CD14-positive monocyte (primary cell): ENCODE measurements at regions not wholly inside any gene's neighbourhood (a gene's known extent, or its start where the extent isn't known, plus 50 kb on each side); places are given as distances from the start of the nearest gene placed in this dataset.

Experiments
- DNase-seq, 3 donors: peaks; one replicate each; pipeline ENCODE4 v3.0.0-alpha.2; 2011 to 2022
- H2AFZ ChIP-seq: 2 replicates; pipeline ENCODE4 v1.6.0; 2012; ENCODE audit warnings: mild to moderate bottlenecking, low read depth, low read length, inconsistent platforms; ENCODE audit not compliant: insufficient read depth, poor library complexity, severe bottlenecking
- H3K27ac ChIP-seq, 2 donors: 1 replicate in 1 of 2; 2 replicates in 1 of 2; pipeline ENCODE4 v1.5.1; 2012 to 2013; ENCODE audit warnings: low read length in 2 of 2, control low read depth in 1 of 2, inconsistent platforms in 1 of 2, low read depth in 1 of 2, mild to moderate bottlenecking in 1 of 2
- H3K27me3 ChIP-seq, 2 donors: one replicate each; pipeline versions ENCODE4 v1.6.0 to v1.6.1; 2011 to 2013; ENCODE audit warnings: low read length in 2 of 2; ENCODE audit not compliant: control insufficient read depth in 2 of 2, insufficient read depth in 2 of 2
- H3K36me3 ChIP-seq, 2 donors: replicated peaks in 1 of 2; 1 replicate in 1 of 2; 2 replicates in 1 of 2; pipeline versions ENCODE4 v1.5.1 to v1.6.1; 2012 to 2013; ENCODE audit warnings: low read length in 2 of 2, control low read depth in 1 of 2, inconsistent platforms in 1 of 2, mild to moderate bottlenecking in 1 of 2; ENCODE audit not compliant: insufficient read depth in 2 of 2, control insufficient read depth in 1 of 2
- H3K4me1 ChIP-seq, 2 donors: 1 replicate in 1 of 2; 2 replicates in 1 of 2; pipeline versions ENCODE4 v1.5.1 to v1.6.1; 2012 to 2013; ENCODE audit warnings: low read length in 2 of 2, control low read depth in 1 of 2, inconsistent platforms in 1 of 2, mild to moderate bottlenecking in 1 of 2, moderate library complexity in 1 of 2; ENCODE audit not compliant: insufficient read depth in 2 of 2, control insufficient read depth in 1 of 2
- H3K4me2 ChIP-seq: replicated peaks from 2 replicates; pipeline ENCODE3; 2012; ENCODE audit warnings: low read length, moderate library complexity, mild to moderate bottlenecking; ENCODE audit not compliant: poor library complexity, severe bottlenecking; ENCODE audit errors: extremely low read depth
- H3K4me3 ChIP-seq, 3 experiments: fragments of 200-600 bp in 1 of 3; sonication (generic) in 1 of 3; replicated peaks in 1 of 3; 1 replicate in 2 of 3; 2 replicates in 1 of 3; pipeline ENCODE4 v1.5.1; 2011 to 2013; ENCODE audit warnings: low read length in 3 of 3, mild to moderate bottlenecking in 3 of 3, control low read depth in 2 of 3, low read depth in 2 of 3, inconsistent platforms in 1 of 3, moderate library complexity in 1 of 3
- H3K79me2 ChIP-seq: 2 replicates; pipeline ENCODE4 v1.6.0; 2012; ENCODE audit warnings: mild to moderate bottlenecking, control low read depth, inconsistent platforms, low read length, moderate library complexity; ENCODE audit not compliant: insufficient read depth
- H3K9ac ChIP-seq: 2 replicates; pipeline ENCODE4 v1.6.0; 2017; ENCODE audit warnings: low read length, mild to moderate bottlenecking; ENCODE audit not compliant: insufficient read depth, poor library complexity, severe bottlenecking
- H3K9me3 ChIP-seq, 2 donors: replicated peaks in 1 of 2; 1 replicate in 1 of 2; 2 replicates in 1 of 2; pipeline versions ENCODE4 v1.5.1 to v1.6.1; 2012 to 2013; ENCODE audit warnings: low read length in 2 of 2, control low read depth in 1 of 2; ENCODE audit not compliant: control insufficient read depth in 1 of 2, insufficient read depth in 1 of 2
- H4K20me1 ChIP-seq: 2 replicates; pipeline ENCODE4 v1.6.0; 2012; ENCODE audit warnings: mild to moderate bottlenecking, low read length, control low read depth, moderate library complexity; ENCODE audit not compliant: insufficient read depth
- H3K27ac Mint-ChIP-seq, 7 donors: one replicate each; pipeline ENCODE4 v1.8.0; 2020; ENCODE audit warnings: mild to moderate bottlenecking in 7 of 7, mixed read lengths in 7 of 7, moderate library complexity in 6 of 7, inconsistent platforms in 2 of 7
- H3K27me3 Mint-ChIP-seq, 3 donors: one replicate each; pipeline ENCODE4 v1.8.0; 2021 to 2022; ENCODE audit warnings: low read depth in 3 of 3, mild to moderate bottlenecking in 3 of 3, mixed read lengths in 3 of 3, moderate library complexity in 3 of 3, inconsistent platforms in 1 of 3
- H3K36me3 Mint-ChIP-seq, 2 donors: one replicate each; pipeline ENCODE4 v1.8.0; 2020; ENCODE audit warnings: mixed read lengths in 2 of 2, inconsistent platforms in 1 of 2, mild to moderate bottlenecking in 1 of 2
- H3K4me1 Mint-ChIP-seq: one replicate; pipeline ENCODE4 v1.8.0; 2020; ENCODE audit warnings: mild to moderate bottlenecking, mixed read lengths
- H3K4me3 Mint-ChIP-seq, 2 donors: one replicate each; pipeline ENCODE4 v1.8.0; 2020; ENCODE audit warnings: mild to moderate bottlenecking in 2 of 2, mixed read lengths in 2 of 2, moderate library complexity in 1 of 2
- H3K9me3 Mint-ChIP-seq, 7 donors: one replicate each; pipeline ENCODE4 v1.8.0; 2020 to 2022; ENCODE audit warnings: mixed read lengths in 7 of 7, mild to moderate bottlenecking in 6 of 7, moderate library complexity in 6 of 7, inconsistent platforms in 2 of 7
- CTCF ChIP-seq: fragments of 200-600 bp; IDR thresholded peaks from one replicate; pipeline ENCODE4 v1.8.0; 2022; ENCODE audit warnings: antibody characterized with exemption, mild to moderate bottlenecking
- WGBS: methylation state at CpG from one replicate; pipeline ENCODE4 v1.1.5; 2013; ENCODE audit warnings: missing lambda C conversion rate; ENCODE audit not compliant: insufficient coverage; 5-methylcytosine and 5-hydroxymethylcytosine counted together
- intact Hi-C, 2 donors: fragments of 100-400 bp; cut with micrococcal nuclease; formaldehyde crosslinking; loops; one replicate each; pipeline versions ENCODE4 v1.15.0 to v1.15.1; 2023

- Histone ChIP-seq H3K79me2 (no peaks in the 10 kb centered on the region), H2AFZ (no peak overlapping the region), H3K9me3 (no peaks in the 10 kb centered on the region), H3K36me3 (no peaks in the 10 kb centered on the region), H3K4me2 (no peak overlapping the region), H4K20me1 (no peaks in the 10 kb centered on the region), H3K27me3 (no peaks in the 10 kb centered on the region), H3K9ac (no peak overlapping the region), H3K4me1 (peaks cover 27% of the 10 kb centered on the region in 2 donors), H3K27ac (no peak overlapping the region), H3K4me3 (no peak overlapping the region)
- peaks cover 0 to 3% (median 0%) of the 10 kb centered on the region in 3 donors for H3K27me3 Mint-ChIP-seq
- intact Hi-C loops = loop anchor here in 1 of 2 donors (2.0 to 5.0 kb wide), 2 partner anchors 147 to 262 kb away; no protein-coding TSS in a partner anchor
- peaks cover 0 to 8% (median 4%) of the 10 kb centered on the region in 7 donors for H3K9me3 Mint-ChIP-seq
- WGBS = 75% methylated on average over 1 of the region's 1 CpG
- H3K36me3 Mint-ChIP-seq = peaks cover 0 to 2% of the 10 kb centered on the region in 2 donors
- H3K27ac Mint-ChIP-seq = no peak overlapping the region
- no peak overlapping the region for H3K4me3 Mint-ChIP-seq
- peaks cover 29% of the 10 kb centered on the region for H3K4me1 Mint-ChIP-seq
- no peak for TF ChIP-seq CTCF
- no peak for DNase-seq
These were observed 92.2 kb upstream of the GNAQ start for GRCh38 chr9:78123808-78124207.

- Histone ChIP-seq H3K36me3 (no peaks in the 10 kb centered on the region), H3K9me3 (no peaks in the 10 kb centered on the region), H3K27me3 (no peaks in the 10 kb centered on the region), H4K20me1 (no peaks in the 10 kb centered on the region), H2AFZ (no peak overlapping the region), H3K4me1 (peaks cover 28 to 31% of the 10 kb centered on the region in 2 donors), H3K4me3 (no peak overlapping the region), H3K27ac (no peak overlapping the region), H3K9ac (no peak overlapping the region), H3K4me2 (no peak overlapping the region), H3K79me2 (no peaks in the 10 kb centered on the region)
- Mint-ChIP-seq H3K27me3 (no peaks in the 10 kb centered on the region), H3K27ac (peak overlapping the region in 3 of 7 donors; percentile 20 to 41 (median 40)), H3K4me3 (no peak overlapping the region), H3K9me3 (peaks cover 0 to 6% (median 4%) of the 10 kb centered on the region in 7 donors), H3K4me1 (peaks cover 34% of the 10 kb centered on the region), H3K36me3 (peaks cover 0 to 2% of the 10 kb centered on the region in 2 donors)
- intact Hi-C loops = loop anchor here in 1 of 2 donors (2.0 to 5.0 kb wide), 2 partner anchors 146 to 260 kb away; no protein-coding TSS in a partner anchor
- WGBS = 23% methylated on average over 4 of the region's 5 CpGs
- DNase-seq = peak in 2 of 3 donors; percentile 21 to 68
- no peak for TF ChIP-seq CTCF
These were observed 91.0 kb upstream of the GNAQ start for GRCh38 chr9:78122631-78123030.
